HG03175 (cell line): ENCODE measurements at regions not wholly inside any gene's neighbourhood (a gene's known extent, or its start where the extent isn't known, plus 50 kb on each side); places are given as distances from the start of the nearest gene placed in this dataset.
A peak's percentile ranks its signal among the peaks of the same experiment; 100 is the strongest.
"Not testable (repeated sequence)": the region's sequence is repeated elsewhere in the genome, so short reads cannot be mapped to it uniquely, and the experiment has no call there.

Source experiments
- ATAC-seq: cut with Tn5 transposase; IDR thresholded peaks from one replicate; pipeline ENCODE4 v1.9.1; 2021; ENCODE audit warnings: mild to moderate bottlenecking, moderate library complexity; ENCODE audit not compliant: unreplicated experiment

DNA sequence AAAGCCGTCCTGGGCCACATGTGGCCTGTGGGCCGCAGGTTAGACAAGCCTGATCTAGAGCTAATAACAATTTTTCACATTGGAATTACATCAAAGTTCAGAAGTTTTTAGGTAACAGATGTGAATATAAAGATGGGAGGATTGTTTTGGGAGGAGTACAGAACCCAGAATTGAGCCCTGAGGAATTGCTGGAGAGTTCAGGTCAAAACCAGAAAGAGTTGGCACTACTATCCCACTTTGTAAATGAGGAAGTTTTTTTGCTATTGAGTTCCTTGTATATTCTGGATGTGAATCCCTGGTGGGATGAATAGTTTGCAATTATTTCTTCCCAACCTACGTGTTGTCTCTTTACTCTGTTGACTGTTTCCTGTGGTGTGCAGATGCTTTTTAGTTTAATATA lies 109.5 kb upstream of the LIPC start:
- ATAC-seq = no peak

GRCh38 chr15:58323321-58323720 lies 108.5 kb upstream of the LIPC start:
- not testable (repeated sequence) for ATAC-seq

DNA sequence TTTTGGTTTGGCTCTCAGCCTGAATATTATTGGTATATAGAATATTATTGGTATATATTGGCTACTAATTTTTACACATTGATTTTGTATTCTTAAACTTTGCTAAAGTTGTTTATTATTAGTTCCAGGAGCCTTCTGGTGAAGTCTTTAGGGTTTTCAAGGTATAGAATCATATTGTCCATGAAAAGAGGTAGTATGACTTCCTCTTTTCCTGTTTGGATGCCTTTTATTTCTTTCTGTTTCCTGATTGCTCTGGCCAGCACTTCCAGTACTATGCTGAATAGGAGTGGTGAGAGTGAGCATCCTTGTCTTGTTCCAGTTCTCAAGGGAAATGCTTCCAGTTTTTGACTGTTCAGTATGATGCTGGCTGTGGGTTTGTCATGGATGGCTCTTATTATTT lies 107.3 kb upstream of the LIPC start:
- no peak for ATAC-seq

DNA sequence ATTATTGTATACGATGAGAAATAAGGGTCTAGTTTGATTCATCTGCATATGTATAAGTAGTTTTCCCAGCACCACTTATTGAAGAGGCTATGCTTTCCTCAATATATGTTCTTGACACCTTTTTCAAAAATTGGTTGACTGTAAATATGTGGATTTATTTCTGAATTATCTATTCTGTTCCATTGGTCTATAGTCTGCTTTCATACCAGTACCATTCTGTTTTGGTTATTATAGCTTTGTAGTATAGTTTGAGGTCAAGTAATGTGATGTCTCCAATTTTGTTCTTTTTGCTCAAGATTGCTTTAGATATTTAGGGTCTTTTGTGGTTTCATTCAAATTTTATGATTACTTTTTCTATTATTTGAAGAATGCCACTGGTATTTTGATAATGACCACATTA lies 103.8 kb upstream of the LIPC start:
- no peak for ATAC-seq

GRCh38 chr15:58329211-58329610 lies 102.6 kb upstream of the LIPC start:
- no peak for ATAC-seq

GRCh38 chr15:58329781-58330671 lies 101.8 kb upstream of the LIPC start:
- ATAC-seq = no peak

DNA sequence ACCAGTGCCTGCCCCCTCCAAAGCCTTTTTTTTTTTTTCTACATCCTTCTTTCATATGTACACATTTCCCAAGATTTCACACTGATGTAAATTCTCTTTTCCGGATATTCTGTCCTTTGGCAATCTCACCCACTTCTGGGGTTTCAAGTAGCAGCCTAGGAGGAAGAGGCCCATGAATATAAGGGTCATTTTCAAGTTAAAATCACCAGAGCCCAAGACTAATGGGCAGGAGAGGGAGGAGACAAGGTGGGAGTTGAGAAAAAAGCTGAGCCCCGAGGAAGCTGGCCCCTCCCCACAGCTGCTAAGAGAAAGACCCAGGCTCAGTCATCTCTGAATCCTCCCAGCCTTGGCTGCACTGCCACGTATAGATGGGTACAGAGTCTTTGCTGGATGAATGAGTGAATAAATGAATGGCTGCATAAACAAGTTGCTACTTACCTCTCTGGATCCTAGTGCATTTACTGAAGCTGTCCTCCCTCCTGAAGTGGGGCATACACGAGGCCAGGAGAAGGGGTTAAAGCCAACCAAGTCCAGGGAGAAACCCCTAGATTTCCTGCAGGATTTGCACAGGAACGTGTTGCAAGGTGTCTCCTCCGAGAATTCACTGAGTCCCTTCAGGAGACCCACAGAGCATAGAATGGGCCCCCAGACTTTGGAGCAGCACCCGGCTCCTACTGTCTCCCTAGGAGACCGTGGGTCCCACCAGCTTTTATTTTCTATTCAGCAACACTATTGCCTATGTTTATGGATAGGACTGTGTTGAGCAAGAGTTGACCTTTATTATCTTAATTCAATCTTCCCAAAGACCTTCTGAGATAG lies 100.8 kb upstream of the LIPC start:
- no peak for ATAC-seq

DNA sequence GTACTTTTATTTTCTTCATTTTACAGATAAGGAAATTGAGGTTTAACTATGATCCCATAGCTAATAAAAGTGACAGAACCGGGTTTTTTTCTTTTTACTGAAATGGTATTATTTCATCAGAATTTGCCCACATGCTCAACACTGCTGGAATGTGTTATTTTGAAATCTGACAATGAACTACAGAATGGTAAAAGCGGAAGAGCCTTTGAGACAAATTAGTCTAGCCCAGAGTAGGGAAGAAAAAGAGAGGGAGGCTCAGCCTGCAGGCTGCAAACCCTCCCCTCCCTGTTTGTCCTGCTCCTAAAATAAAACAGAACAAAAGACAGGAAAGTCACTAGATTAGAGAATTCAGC lies 100.3 kb upstream of the LIPC start:
- ATAC-seq = no peak

GRCh38 chr15:58331913-58332675 lies 99.7 kb upstream of the LIPC start:
- ATAC-seq = peak; percentile 92

- no peak for ATAC-seq
Measured at GRCh38 chr15:58332676-58333400, 99.0 kb upstream of the LIPC start.

DNA sequence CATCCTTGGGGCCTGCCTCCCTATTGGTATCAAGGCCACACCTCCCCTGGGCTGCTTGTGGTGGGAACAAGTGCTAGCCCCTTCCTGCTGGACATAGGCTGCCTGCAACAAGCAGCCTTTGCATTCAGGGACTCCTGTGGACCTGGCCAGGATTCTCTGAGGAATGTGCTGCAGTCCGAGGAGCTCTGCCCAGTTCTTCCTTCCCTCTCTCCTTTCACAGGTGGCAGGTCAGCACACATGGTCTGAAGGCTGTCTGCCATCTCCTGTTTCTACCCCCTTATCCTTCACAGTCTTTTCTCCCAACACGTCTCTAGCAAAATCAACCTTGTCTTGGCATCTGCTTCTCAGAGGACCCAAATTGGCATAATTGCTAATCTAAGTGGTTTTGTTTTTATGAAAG lies 97.0 kb upstream of the LIPC start:
- no peak for ATAC-seq

DNA sequence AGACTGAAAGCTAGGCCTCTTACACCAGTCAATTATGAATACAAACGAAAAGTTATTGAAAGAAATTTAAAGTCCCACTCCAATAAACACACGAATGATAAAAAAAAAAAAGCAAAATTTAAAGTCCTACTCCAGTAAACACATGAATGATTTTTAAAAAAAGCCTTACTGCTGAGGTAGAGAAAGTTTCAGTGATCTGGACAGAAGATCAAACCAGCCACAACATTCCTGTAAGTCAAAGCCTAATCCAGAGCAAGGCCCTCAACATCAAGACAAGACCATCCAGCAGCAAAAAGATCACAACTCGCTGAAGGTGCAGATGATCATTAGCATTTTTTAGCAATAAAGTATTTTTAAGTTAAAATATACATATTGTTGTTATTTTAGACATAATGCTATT lies 95.6 kb upstream of the LIPC start:
- no peak for ATAC-seq

DNA sequence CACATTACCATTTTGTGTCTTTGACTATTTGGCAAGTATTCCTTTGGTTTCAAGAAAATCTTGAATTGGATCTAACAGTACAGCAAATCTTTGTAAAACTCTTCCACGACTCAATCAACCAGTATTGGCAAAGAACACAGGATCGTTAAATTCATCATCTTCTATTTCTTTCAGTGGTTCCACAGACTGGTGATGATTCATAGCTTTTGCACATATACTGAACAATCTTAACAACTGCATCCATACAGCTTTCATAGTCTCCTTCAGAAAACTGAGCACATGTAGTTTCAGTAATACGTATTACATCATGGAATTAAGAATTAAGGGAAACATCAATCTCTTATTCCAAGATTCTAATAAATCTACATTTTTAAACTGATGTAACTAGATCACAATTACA lies 91.6 kb upstream of the LIPC start:
- no peak for ATAC-seq

- no peak for ATAC-seq
Measured at GRCh38 chr15:58342508-58342907, 89.3 kb upstream of the LIPC start.

DNA sequence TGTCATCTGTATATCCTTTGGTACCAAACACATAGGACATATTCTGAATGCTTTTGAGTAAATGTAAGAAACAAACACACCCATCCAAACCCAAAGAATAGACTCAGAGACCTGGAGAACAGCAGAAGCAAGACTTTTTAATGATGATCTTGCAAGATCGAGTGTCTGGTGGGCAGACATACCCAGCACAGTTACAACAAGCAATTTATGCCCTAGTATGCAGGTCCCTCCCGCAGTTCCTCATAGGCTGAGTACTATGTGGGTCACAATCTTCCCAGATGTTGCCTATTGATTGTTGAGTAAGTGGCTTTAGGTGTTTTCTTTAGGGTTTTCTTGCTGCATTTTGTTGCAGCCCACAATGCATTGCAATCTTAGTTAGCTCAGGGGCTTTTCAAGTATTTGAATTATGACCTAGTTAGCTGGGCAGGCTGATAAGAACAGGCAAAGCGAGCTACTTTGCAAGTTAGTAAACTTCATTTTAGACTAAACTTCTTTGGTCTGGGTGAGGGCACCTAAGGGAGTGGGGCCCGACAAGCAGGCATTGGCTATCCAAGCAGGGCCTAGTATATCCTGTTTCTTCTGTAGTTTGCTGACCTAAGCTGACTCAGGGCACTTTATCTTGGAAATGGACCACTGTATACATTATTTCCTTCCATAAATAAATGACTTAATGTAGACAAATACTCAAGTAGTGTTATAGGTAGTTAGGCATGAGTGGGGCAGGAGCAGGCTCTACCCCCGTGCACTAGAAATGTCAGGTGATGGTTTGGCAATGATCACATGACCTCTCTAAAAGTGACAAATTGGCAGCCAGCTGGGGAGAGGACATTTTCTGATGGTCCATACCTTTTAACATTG lies 87.3 kb upstream of the LIPC start:
- no peak for ATAC-seq

- ATAC-seq = no peak
Measured at GRCh38 chr15:58346361-58346760, 85.4 kb upstream of the LIPC start.

GRCh38 chr15:58348095-58348812 lies 83.5 kb upstream of the LIPC start:
- ATAC-seq = no peak

DNA sequence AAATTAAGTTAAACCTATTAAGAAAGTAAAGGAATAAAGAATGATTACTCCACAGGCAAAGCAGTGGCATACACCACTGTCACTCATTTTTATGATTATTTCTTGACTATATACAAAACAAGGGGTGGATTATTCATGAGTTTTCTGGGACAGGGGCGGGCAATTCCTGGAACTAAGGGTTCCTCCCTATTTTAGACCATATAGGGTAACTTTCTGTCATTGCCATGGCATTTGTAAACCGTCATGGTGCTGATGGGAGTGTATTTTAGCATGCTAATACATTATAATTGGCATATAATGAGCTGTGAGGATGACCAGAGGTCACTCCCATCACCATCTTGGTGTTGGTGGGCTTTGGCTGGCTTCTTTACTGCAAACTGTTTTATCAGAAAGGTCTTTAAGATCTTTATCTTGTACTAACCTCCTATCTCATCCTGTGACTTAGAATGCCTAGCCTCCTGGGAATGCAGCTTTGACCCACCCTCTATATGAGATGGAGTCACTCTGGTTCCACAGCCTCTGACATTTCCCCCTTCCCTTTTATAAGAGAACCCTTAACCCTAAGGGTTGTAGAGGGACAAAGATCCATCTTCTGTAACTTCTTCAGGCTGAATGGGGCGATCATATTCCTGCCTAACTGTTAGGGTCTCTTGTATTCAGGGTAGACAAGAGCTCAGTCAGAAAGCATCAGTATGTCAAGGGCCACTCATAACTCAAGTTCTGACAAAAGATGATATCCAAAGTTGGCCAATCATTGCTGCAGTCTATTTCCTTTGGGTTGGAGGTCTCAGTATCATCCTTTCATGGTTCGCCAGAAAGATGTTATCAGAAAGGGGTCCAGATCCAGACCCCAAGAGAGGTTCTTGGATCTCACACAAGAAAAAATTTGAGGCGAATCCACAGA lies 79.5 kb upstream of the LIPC start:
- no peak for ATAC-seq
